Nephron progenitor cell (in vitro differentiated cells): ENCODE measurements at regions not wholly inside any gene's neighbourhood (a gene's known extent, or its start where the extent isn't known, plus 50 kb on each side); places are given as distances from the start of the nearest gene placed in this dataset.
"Not testable (repeated sequence)": the region's sequence is repeated elsewhere in the genome, so short reads cannot be mapped to it uniquely, and the experiment has no call there.

Experiments
- DNase-seq: peaks from one replicate; pipeline ENCODE4 v3.0.0; 2021
- H3K27ac Mint-ChIP-seq: 2 replicates; pipeline ENCODE4 v1.8.0; 2021; ENCODE audit warnings: mild to moderate bottlenecking, moderate library complexity, mixed read lengths
- H3K27me3 Mint-ChIP-seq: 2 replicates; pipeline ENCODE4 v1.8.0; 2021; ENCODE audit warnings: mild to moderate bottlenecking, low read depth, mixed read lengths; ENCODE audit not compliant: poor library complexity
- H3K36me3 Mint-ChIP-seq: 2 replicates; pipeline ENCODE4 v1.8.0; 2021; ENCODE audit warnings: low read depth, mixed read lengths
- H3K4me1 Mint-ChIP-seq: 2 replicates; pipeline ENCODE4 v1.8.0; 2021; ENCODE audit warnings: mixed read lengths
- H3K4me3 Mint-ChIP-seq: 2 replicates; pipeline ENCODE4 v1.8.0; 2021; ENCODE audit warnings: mild to moderate bottlenecking, moderate library complexity, mixed read lengths
- H3K9me3 Mint-ChIP-seq: 2 replicates; pipeline ENCODE4 v1.8.0; 2021; ENCODE audit warnings: mild to moderate bottlenecking, moderate library complexity, mixed read lengths
- CTCF ChIP-seq: fragments of 200-600 bp; sonication (generic); IDR thresholded peaks from 2 replicates; pipeline ENCODE4 v1.5.0; 2021; ENCODE audit warnings: antibody characterized with exemption

- no peak for TF ChIP-seq CTCF
- Mint-ChIP-seq H3K4me1 (peaks cover 19% of the 10 kb centered on the region), H3K9me3 (no peaks in the 10 kb centered on the region), H3K4me3 (no peak overlapping the region), H3K27me3 (no peaks in the 10 kb centered on the region), H3K36me3 (no peaks in the 10 kb centered on the region), H3K27ac (no peak overlapping the region)
- DNase-seq, result no peak
These were observed 244.1 kb upstream of the RGMB start for GRCh38 chr5:98529321-98529720.

GRCh38 chr5:98530224-98530623, 243.2 kb upstream of the RGMB start:
- Mint-ChIP-seq H3K27ac (no peak overlapping the region), H3K4me1 (peaks cover 19% of the 10 kb centered on the region), H3K9me3 (no peaks in the 10 kb centered on the region), H3K4me3 (no peak overlapping the region), H3K27me3 (no peaks in the 10 kb centered on the region), H3K36me3 (no peaks in the 10 kb centered on the region)
- TF ChIP-seq CTCF, result no peak
- no peak for DNase-seq

- H3K4me1 Mint-ChIP-seq, result peaks cover 5% of the 10 kb centered on the region
- no peak overlapping the region for H3K4me3 Mint-ChIP-seq
- H3K9me3 Mint-ChIP-seq, result peaks cover 3% of the 10 kb centered on the region
- no peak for TF ChIP-seq CTCF
- no peaks in the 10 kb centered on the region for H3K36me3 Mint-ChIP-seq
- no peak overlapping the region for H3K27ac Mint-ChIP-seq
- no peaks in the 10 kb centered on the region for H3K27me3 Mint-ChIP-seq
- DNase-seq, result no peak
These were observed 237.6 kb upstream of the RGMB start for GRCh38 chr5:98535901-98536300.

GRCh38 chr5:98540056-98540455, 233.4 kb upstream of the RGMB start:
- no peak overlapping the region for H3K4me3 Mint-ChIP-seq
- peaks cover 8% of the 10 kb centered on the region for H3K36me3 Mint-ChIP-seq
- H3K27me3 Mint-ChIP-seq, result peaks cover 4% of the 10 kb centered on the region

DNA sequence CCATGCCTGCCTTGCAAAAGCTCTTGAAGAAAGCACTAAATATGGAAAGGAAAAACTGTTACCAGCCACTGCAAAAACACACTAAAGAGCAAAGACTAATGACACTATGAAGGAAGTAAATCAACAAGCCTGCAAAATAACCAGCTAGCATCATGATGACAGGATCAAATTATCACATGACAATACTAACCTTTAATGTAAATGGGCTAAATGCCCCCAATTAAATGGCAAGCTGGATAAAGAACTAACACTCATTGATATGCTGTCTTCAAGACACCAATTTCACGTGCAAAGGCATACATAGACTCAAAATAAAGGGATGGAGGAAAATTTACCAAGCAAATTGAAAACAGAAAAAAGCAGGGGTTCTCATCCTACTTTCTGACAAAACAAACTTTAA, 231.8 kb upstream of the RGMB start:
- Mint-ChIP-seq H3K4me3 (no peak overlapping the region), H3K36me3 (peaks cover 13% of the 10 kb centered on the region), H3K4me1 (peaks cover 5% of the 10 kb centered on the region), H3K9me3 (peaks cover 24% of the 10 kb centered on the region), H3K27me3 (peaks cover 4% of the 10 kb centered on the region), H3K27ac (no peak overlapping the region)
- no peak for TF ChIP-seq CTCF
- DNase-seq, result no peak

More at GRCh38 chr5:98540056-98540455, 233.4 kb upstream of the RGMB start:
- Mint-ChIP-seq H3K4me1 (peaks cover 5% of the 10 kb centered on the region), H3K9me3 (peaks cover 19% of the 10 kb centered on the region), H3K27ac (no peak overlapping the region)
- TF ChIP-seq CTCF, result no peak
- DNase-seq, result no peak

DNA sequence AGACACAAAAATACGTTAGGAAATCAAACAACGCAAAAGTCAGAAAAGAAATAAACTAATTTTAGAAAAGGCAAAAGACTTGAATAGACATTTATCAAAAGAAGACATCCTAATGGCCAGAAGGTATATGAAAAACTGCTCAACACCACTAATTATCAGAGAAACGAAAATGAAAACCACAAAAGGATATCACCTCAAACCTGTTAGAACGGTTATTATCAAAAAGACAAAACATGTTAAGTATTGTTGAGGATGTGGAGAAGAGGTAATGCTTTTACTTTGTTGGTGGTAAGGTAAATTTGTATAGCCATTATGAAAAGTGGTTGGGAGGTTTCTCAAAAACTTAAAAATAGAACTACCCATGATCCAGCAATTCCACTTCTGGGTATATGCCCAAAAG, 230.0 kb upstream of the RGMB start:
- Mint-ChIP-seq H3K27ac (no peak overlapping the region), H3K36me3 (peaks cover 14% of the 10 kb centered on the region), H3K27me3 (peaks cover 7% of the 10 kb centered on the region), H3K4me1 (no peaks in the 10 kb centered on the region), H3K4me3 (no peak overlapping the region), H3K9me3 (peaks cover 36% of the 10 kb centered on the region)
- DNase-seq, result no peak
- no peak for TF ChIP-seq CTCF

- peaks cover 23% of the 10 kb centered on the region for H3K9me3 Mint-ChIP-seq
- not testable (repeated sequence) for H3K4me3 Mint-ChIP-seq, H3K27ac Mint-ChIP-seq, H3K36me3 Mint-ChIP-seq, H3K4me1 Mint-ChIP-seq, H3K27me3 Mint-ChIP-seq, DNase-seq
These were observed 226.5 kb upstream of the RGMB start for GRCh38 chr5:98546924-98547323.
